Glutamatergic neuron (in vitro differentiated cells): ENCODE measurements at regions not wholly inside any gene's neighbourhood (a gene's known extent, or its start where the extent isn't known, plus 50 kb on each side); places are given as distances from the start of the nearest gene placed in this dataset.

Source experiments
- DNase-seq: peaks from one replicate; pipeline ENCODE4 v3.0.0; 2022
- H3K27ac Mint-ChIP-seq: one replicate; pipeline ENCODE4 v1.8.0; 2020; ENCODE audit warnings: mild to moderate bottlenecking, mixed read lengths, inconsistent platforms; ENCODE audit not compliant: unreplicated experiment
- H3K27me3 Mint-ChIP-seq: one replicate; pipeline ENCODE4 v1.8.0; 2020; ENCODE audit warnings: mild to moderate bottlenecking, moderate library complexity, mixed read lengths, inconsistent platforms; ENCODE audit not compliant: unreplicated experiment
- H3K36me3 Mint-ChIP-seq: one replicate; pipeline ENCODE4 v1.8.0; 2020; ENCODE audit warnings: mild to moderate bottlenecking, mixed read lengths, inconsistent platforms; ENCODE audit not compliant: unreplicated experiment
- H3K4me1 Mint-ChIP-seq: one replicate; pipeline ENCODE4 v1.8.0; 2020; ENCODE audit warnings: mild to moderate bottlenecking, low read depth, mixed read lengths, inconsistent platforms; ENCODE audit not compliant: unreplicated experiment
- H3K4me3 Mint-ChIP-seq: one replicate; pipeline ENCODE4 v1.8.0; 2020; ENCODE audit warnings: mild to moderate bottlenecking, mixed read lengths, inconsistent platforms; ENCODE audit not compliant: unreplicated experiment
- H3K9me3 Mint-ChIP-seq: one replicate; pipeline ENCODE4 v1.8.0; 2020; ENCODE audit warnings: mild to moderate bottlenecking, moderate library complexity, mixed read lengths, inconsistent platforms; ENCODE audit not compliant: unreplicated experiment
- CTCF ChIP-seq: fragments of 200-600 bp; sonication (generic); IDR thresholded peaks from one replicate; pipeline ENCODE4 v1.5.0; 2021; ENCODE audit not compliant: partially characterized antibody, unreplicated experiment

GRCh38 chrX:39654183-39654925, 443.4 kb downstream of the BCOR start:
- Mint-ChIP-seq H3K4me1 (peaks cover 28% of the 10 kb centered on the region), H3K27me3 (no peaks in the 10 kb centered on the region), H3K36me3 (no peaks in the 10 kb centered on the region), H3K4me3 (peak overlapping the region; percentile 72), H3K27ac (peak overlapping the region; percentile 72), H3K9me3 (no peaks in the 10 kb centered on the region)
- no peak for TF ChIP-seq CTCF
- no peak for DNase-seq

- Mint-ChIP-seq H3K36me3 (no peaks in the 10 kb centered on the region), H3K27ac (no peak overlapping the region), H3K27me3 (no peaks in the 10 kb centered on the region), H3K9me3 (no peaks in the 10 kb centered on the region), H3K4me3 (no peak overlapping the region), H3K4me1 (peaks cover 28% of the 10 kb centered on the region)
- no peak for TF ChIP-seq CTCF
- no peak for DNase-seq
Measured at GRCh38 chrX:39654952-39655351, 442.8 kb downstream of the BCOR start.

- Mint-ChIP-seq H3K4me1 (no peaks in the 10 kb centered on the region), H3K27me3 (peaks cover 1% of the 10 kb centered on the region), H3K36me3 (no peaks in the 10 kb centered on the region), H3K4me3 (no peak overlapping the region), H3K9me3 (no peaks in the 10 kb centered on the region), H3K27ac (no peak overlapping the region)
- no peak for DNase-seq
- no peak for TF ChIP-seq CTCF
Measured at GRCh38 chrX:39661116-39661907, 436.4 kb downstream of the BCOR start.

- no peaks in the 10 kb centered on the region for H3K9me3 Mint-ChIP-seq
- no peaks in the 10 kb centered on the region for H3K36me3 Mint-ChIP-seq
- no peak overlapping the region for H3K27ac Mint-ChIP-seq
- no peak for TF ChIP-seq CTCF
- H3K4me1 Mint-ChIP-seq = peaks cover 8% of the 10 kb centered on the region
- H3K4me3 Mint-ChIP-seq = no peak overlapping the region
- DNase-seq = no peak
- H3K27me3 Mint-ChIP-seq = peaks cover 7% of the 10 kb centered on the region
Measured at GRCh38 chrX:39665830-39666518, 431.8 kb downstream of the BCOR start.
